Brain microvascular endothelial cell (primary cell): ENCODE measurements at regions not wholly inside any gene's neighbourhood (a gene's known extent, or its start where the extent isn't known, plus 50 kb on each side); places are given as distances from the start of the nearest gene placed in this dataset.
"Not testable (repeated sequence)": the region's sequence is repeated elsewhere in the genome, so short reads cannot be mapped to it uniquely, and the experiment has no call there.

Source experiments
- DNase-seq: peaks from one replicate; pipeline ENCODE4 v3.0.0-alpha.2; 2020
- H3K27ac ChIP-seq: fragments of 250-450 bp; sonication (Bioruptor Pico); 2 replicates; pipeline ENCODE4 v1.5.1; 2020; ENCODE audit warnings: mild to moderate bottlenecking, moderate library complexity
- H3K27me3 ChIP-seq: fragments of 250-450 bp; sonication (Bioruptor Pico); replicated peaks from 2 replicates; pipeline ENCODE4 v1.5.1; 2020; ENCODE audit warnings: mild to moderate bottlenecking
- H3K36me3 ChIP-seq: fragments of 250-450 bp; sonication (Bioruptor Pico); replicated peaks from 2 replicates; pipeline ENCODE4 v1.5.1; 2020; ENCODE audit warnings: mild to moderate bottlenecking
- H3K4me3 ChIP-seq: 2 replicates; pipeline ENCODE4 v1.5.1; 2011; ENCODE audit warnings: low read depth, mild to moderate bottlenecking, control low read depth, low read length, moderate library complexity
- in situ Hi-C: cut with HindIII; loops from 2 replicates; pipeline ENCODE4 v1.10.0; 2017; ENCODE audit warnings: low sequenced_read_pairs, low pct_ligation_motif_present
- TF ChIP-seq, protein P1 (sequence below): IDR thresholded peaks from 2 replicates; pipeline ENCODE4 v1.5.1; 2011; ENCODE audit warnings: low read depth, mild to moderate bottlenecking, moderate library complexity, low read length, control low read depth, inconsistent platforms; ENCODE audit errors: missing control alignments

DNA sequence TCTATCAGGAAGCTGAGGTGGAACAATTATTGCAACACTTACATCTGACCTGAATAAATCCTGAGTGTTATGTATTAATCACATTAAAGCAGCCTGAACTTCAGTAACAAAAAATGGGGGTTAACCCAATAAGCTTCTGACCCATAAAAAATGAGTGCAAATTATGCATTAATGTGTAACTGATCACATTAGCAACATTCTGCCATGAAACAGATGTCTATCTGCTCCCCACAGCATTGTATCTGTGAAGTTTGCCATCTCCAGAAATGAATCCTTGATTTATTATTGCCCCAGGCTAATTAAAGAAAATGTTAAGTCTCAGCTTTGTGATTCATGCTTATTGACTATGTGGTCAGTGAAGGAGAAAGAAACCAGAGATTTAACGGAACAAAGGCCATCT lies 304.9 kb downstream of the PCDH20 start:
- Histone ChIP-seq H3K27ac (no peak overlapping the region), H3K27me3 (no peaks in the 10 kb centered on the region), H3K36me3 (no peaks in the 10 kb centered on the region), H3K4me3 (no peak overlapping the region)
- TF ChIP-seq, protein P1, sequence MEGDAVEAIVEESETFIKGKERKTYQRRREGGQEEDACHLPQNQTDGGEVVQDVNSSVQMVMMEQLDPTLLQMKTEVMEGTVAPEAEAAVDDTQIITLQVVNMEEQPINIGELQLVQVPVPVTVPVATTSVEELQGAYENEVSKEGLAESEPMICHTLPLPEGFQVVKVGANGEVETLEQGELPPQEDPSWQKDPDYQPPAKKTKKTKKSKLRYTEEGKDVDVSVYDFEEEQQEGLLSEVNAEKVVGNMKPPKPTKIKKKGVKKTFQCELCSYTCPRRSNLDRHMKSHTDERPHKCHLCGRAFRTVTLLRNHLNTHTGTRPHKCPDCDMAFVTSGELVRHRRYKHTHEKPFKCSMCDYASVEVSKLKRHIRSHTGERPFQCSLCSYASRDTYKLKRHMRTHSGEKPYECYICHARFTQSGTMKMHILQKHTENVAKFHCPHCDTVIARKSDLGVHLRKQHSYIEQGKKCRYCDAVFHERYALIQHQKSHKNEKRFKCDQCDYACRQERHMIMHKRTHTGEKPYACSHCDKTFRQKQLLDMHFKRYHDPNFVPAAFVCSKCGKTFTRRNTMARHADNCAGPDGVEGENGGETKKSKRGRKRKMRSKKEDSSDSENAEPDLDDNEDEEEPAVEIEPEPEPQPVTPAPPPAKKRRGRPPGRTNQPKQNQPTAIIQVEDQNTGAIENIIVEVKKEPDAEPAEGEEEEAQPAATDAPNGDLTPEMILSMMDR = no peak
- in situ Hi-C loops = no loop called here
- no peak for DNase-seq

DNA sequence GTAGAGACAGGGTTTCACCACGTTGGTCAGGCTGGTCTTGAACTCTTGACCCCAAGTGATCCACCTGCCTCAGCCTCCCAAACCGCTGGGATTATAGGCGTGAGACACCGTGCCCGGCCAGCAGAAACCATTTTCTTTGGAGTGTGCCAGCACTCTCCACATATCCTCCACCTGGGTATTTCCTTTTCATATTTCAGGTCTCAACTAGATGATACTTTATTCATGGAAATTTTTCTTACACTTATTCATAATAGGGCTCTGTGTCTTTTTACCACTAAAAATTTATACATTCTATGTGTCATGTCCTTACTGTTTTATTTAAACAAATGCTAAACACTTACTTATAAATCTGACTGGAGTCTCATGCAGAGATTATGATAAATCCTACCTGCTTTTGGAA lies 305.9 kb downstream of the PCDH20 start:
- TF ChIP-seq, protein P1 = no peak
- Histone ChIP-seq H3K36me3 (no peaks in the 10 kb centered on the region), H3K27ac (no peak overlapping the region), H3K4me3 (no peak overlapping the region), H3K27me3 (no peaks in the 10 kb centered on the region)
- in situ Hi-C loops = no loop called here
- DNase-seq = no peak

DNA sequence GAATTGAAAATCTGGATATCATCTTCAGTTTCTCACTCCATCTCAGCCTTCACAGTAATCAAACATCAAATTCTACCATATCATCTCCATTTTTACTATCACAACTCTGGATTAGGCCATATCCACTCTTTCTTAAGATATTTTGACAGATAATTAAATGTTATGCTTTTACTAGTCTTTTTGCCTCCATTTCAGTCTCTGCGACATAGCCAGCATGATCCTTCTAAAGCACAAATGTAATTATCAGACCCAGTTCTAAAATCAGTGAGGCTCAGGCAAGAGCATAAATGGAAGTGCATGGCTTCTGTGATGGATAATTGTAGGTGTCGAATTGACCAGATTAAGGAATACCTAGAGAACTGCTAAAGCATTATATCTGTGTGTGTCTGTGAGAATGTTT lies 307.7 kb downstream of the PCDH20 start:
- no peaks in the 10 kb centered on the region for H3K36me3 ChIP-seq
- H3K27me3 ChIP-seq = no peaks in the 10 kb centered on the region
- in situ Hi-C loops = no loop called here
- H3K4me3 ChIP-seq = no peak overlapping the region
- no peak overlapping the region for H3K27ac ChIP-seq
- DNase-seq = no peak
- TF ChIP-seq, protein P1 = no peak

DNA sequence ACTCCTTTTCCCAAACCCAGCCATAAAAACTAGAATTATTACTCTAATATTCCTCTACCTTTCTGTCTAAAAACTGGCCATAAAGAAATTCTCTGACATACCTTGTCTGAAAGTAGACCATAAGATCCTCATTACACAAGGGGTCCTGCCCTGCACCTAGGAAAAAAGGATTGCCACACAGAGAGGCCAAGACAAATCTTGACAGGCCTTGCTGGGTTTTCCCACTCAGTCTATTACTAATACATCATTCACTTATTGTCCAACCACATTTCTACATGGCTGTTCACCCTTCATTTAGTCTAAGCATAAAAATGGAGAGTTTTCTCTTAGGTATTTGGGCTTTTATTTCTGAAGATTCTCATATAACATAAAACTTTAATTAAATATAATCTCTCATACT lies 319.8 kb downstream of the PCDH20 start:
- in situ Hi-C loops = no loop called here
- Histone ChIP-seq H3K36me3 (no peaks in the 10 kb centered on the region), H3K27ac (no peak overlapping the region), H3K4me3 (no peak overlapping the region), H3K27me3 (no peaks in the 10 kb centered on the region)
- no peak for DNase-seq
- TF ChIP-seq, protein P1 = no peak

DNA sequence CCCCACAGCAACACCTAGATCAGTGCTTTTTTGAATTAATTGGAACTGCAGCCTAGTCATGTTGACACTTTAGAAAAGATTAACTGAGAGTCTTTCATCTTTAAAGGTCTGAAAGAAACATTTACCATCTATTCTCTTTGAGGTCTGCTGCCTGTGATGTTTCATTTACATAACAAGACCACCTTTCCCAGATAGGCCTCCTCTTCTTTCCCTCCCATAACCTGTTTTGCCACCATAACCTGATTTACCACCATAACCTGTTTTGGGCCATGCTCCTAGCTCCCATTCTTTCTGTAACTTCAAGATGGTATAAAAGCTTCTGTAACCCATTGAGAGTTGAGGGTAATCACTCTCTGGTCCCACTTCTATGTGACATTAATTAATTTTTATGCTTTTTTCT lies 320.8 kb downstream of the PCDH20 start:
- H3K27ac ChIP-seq = no peak overlapping the region
- no peaks in the 10 kb centered on the region for H3K27me3 ChIP-seq
- TF ChIP-seq, protein P1 = no peak
- H3K4me3 ChIP-seq = no peak overlapping the region
- no peaks in the 10 kb centered on the region for H3K36me3 ChIP-seq
- no peak for DNase-seq
- in situ Hi-C loops = no loop called here

DNA sequence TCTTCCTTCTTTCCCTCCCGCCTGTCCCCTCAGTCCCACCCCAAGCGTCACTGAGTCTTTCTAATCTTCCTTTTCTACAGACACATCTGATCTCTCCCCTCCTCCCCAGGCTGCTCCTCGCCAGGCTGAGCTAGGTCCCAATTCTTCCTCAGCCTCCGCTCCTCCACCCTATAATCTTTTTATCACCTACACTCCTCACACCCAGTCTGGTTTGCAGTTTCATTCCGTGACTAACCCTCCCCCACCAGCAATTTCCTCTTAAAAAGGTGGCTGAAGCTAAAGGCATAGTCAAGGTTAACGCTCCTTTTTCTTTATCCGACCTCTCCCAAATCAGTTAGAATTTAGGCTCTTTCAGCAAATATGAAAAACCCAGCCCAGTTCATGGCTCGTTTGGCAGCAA lies 325.8 kb downstream of the PCDH20 start:
- DNase-seq = not testable (repeated sequence)

More for the DNA sequence above, 325.8 kb downstream of the PCDH20 start:
- H3K27me3 ChIP-seq, H3K36me3 ChIP-seq, in situ Hi-C loops, H3K4me3 ChIP-seq, H3K27ac ChIP-seq: not testable (repeated sequence)
